HEK293T (cell line): ENCODE measurements at regions not wholly inside any gene's neighbourhood (a gene's known extent, or its start where the extent isn't known, plus 50 kb on each side); places are given as distances from the start of the nearest gene placed in this dataset.

Source experiments
- ELF4 ChIP-seq: fragments of 450-650 bp; IDR thresholded peaks from 2 replicates; pipeline ENCODE4 v1.6.1; 2017; ENCODE audit warnings: antibody characterized with exemption
- FOXM1 ChIP-seq: fragments of 450-650 bp; IDR thresholded peaks from 2 replicates; pipeline ENCODE4 v1.6.1; 2017; ENCODE audit warnings: mild to moderate bottlenecking, borderline replicate concordance
- SP1 ChIP-seq: fragments of 450-650 bp; IDR thresholded peaks from 2 replicates; pipeline ENCODE4 v1.6.1; 2017
- TARDBP ChIP-seq: fragments of 450-650 bp; IDR thresholded peaks from 2 replicates; pipeline ENCODE4 v1.6.1; 2016

DNA sequence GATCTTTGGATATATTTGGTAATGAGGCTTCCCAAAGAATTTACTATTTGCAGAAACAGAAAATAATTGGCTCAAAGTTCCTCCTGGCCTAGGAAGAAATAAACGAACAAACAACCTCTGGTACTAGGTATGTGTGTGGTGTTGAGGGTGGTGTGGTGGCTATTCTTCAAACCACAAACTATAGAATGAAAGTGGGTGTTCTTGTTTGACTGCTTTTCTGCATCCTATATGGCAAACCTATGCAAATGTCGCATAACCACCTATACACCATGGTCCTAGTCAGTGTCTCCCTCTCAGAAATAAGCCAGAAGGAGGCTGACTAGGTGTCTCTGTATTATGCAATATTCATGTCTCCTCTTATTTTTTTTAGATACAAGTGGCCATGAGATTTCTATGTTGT, 106.6 kb upstream of the PCDH18 start:
- TF ChIP-seq TARDBP (no peak), ELF4 (no peak), SP1 (no peak), FOXM1 (no peak)
